ENCODE measurements at regions not wholly inside any gene's neighbourhood (a gene's known extent, or its start where the extent isn't known, plus 50 kb on each side); places are given as distances from the start of the nearest gene placed in this dataset.

GRCh38 chr20:12815778-12816408, 192.9 kb upstream of the SPTLC3 start:
- no peak overlapping the region for H3K27ac ChIP-seq (ENCODE audit: low read length)
- H3K9me3 ChIP-seq (ENCODE audit: control insufficient read depth, low read depth, low read length): no peaks in the 10 kb centered on the region
- no peaks in the 10 kb centered on the region for H3K27me3 ChIP-seq (ENCODE audit: control insufficient read depth, insufficient read depth, low read length)
- no peaks in the 10 kb centered on the region for H3K36me3 ChIP-seq (ENCODE audit: control insufficient read depth, low read depth, low read length)
- H3K9ac ChIP-seq (ENCODE audit: low read length): no peak overlapping the region
- H3K4me1 ChIP-seq (ENCODE audit: control insufficient read depth, low read depth, low read length): no peaks in the 10 kb centered on the region
- no peak overlapping the region for H3K4me3 ChIP-seq (ENCODE audit: low read length)

GRCh38 chr20:12821249-12821648, 187.5 kb upstream of the SPTLC3 start:
- H3K27me3 ChIP-seq (ENCODE audit: control insufficient read depth, insufficient read depth, low read length): no peaks in the 10 kb centered on the region
- no peak overlapping the region for H3K4me3 ChIP-seq (ENCODE audit: low read length)
- H3K4me1 ChIP-seq (ENCODE audit: control insufficient read depth, low read depth, low read length): no peaks in the 10 kb centered on the region
- no peaks in the 10 kb centered on the region for H3K9me3 ChIP-seq (ENCODE audit: control insufficient read depth, low read depth, low read length)
- H3K9ac ChIP-seq (ENCODE audit: low read length): no peak overlapping the region
- H3K36me3 ChIP-seq (ENCODE audit: control insufficient read depth, low read depth, low read length): no peaks in the 10 kb centered on the region
- H3K27ac ChIP-seq (ENCODE audit: low read length): no peak overlapping the region

DNA sequence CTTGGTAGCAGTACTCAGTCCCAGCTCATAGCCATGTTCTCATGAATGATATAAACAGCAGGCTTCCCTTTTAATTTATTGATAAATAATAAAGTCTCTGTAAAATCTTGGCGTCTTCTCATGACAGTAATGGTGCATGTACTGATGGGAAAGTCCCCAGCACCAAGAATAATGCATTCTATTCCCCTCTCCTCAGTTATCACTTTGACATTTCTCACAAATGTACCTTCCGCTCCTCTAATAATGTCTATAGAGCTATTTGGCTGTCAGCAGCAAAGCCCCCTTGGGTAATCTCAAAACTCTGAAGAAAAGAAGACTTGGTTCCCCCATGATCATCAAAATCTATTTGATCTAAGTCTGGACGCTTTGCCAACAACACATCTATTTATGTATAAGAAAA, 185.0 kb upstream of the SPTLC3 start:
- H3K36me3 ChIP-seq (ENCODE audit: control insufficient read depth, low read depth, low read length): no peaks in the 10 kb centered on the region
- no peaks in the 10 kb centered on the region for H3K9me3 ChIP-seq (ENCODE audit: control insufficient read depth, low read depth, low read length)
- H3K4me1 ChIP-seq (ENCODE audit: control insufficient read depth, low read depth, low read length): no peaks in the 10 kb centered on the region
- H3K27ac ChIP-seq (ENCODE audit: low read length): no peak overlapping the region
- H3K27me3 ChIP-seq (ENCODE audit: control insufficient read depth, insufficient read depth, low read length): no peaks in the 10 kb centered on the region
- H3K9ac ChIP-seq (ENCODE audit: low read length): no peak overlapping the region
- H3K4me3 ChIP-seq (ENCODE audit: low read length): no peak overlapping the region

GRCh38 chr20:12824328-12825225, 184.2 kb upstream of the SPTLC3 start:
- H3K27me3 ChIP-seq (ENCODE audit: control insufficient read depth, insufficient read depth, low read length): no peaks in the 10 kb centered on the region
- no peak overlapping the region for H3K4me3 ChIP-seq (ENCODE audit: low read length)
- H3K9ac ChIP-seq (ENCODE audit: low read length): no peak overlapping the region
- no peak overlapping the region for H3K27ac ChIP-seq (ENCODE audit: low read length)
- no peaks in the 10 kb centered on the region for H3K36me3 ChIP-seq (ENCODE audit: control insufficient read depth, low read depth, low read length)
- H3K9me3 ChIP-seq (ENCODE audit: control insufficient read depth, low read depth, low read length): no peaks in the 10 kb centered on the region
- no peaks in the 10 kb centered on the region for H3K4me1 ChIP-seq (ENCODE audit: control insufficient read depth, low read depth, low read length)

DNA sequence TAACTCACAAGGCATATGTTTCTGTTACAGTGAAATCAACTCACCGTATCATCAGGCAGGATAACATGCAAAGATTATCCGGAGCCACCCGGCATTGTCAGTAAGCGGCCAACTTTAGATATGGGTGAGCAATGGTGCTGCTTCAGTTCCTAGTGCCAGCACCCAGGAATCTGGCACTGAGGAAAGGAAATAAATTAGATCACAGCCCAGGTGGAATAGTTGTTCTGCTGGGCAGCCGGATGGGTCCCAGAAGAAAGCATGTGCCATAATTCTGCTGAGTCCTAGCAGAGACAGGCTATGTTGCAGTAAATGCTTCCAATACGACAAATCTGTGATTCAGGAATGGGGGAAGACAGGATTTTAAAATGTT, 183.6 kb upstream of the SPTLC3 start:
- H3K9me3 ChIP-seq (ENCODE audit: control insufficient read depth, low read depth, low read length): no peaks in the 10 kb centered on the region
- no peaks in the 10 kb centered on the region for H3K27me3 ChIP-seq (ENCODE audit: control insufficient read depth, insufficient read depth, low read length)
- no peak overlapping the region for H3K27ac ChIP-seq (ENCODE audit: low read length)
- H3K4me1 ChIP-seq (ENCODE audit: control insufficient read depth, low read depth, low read length): no peaks in the 10 kb centered on the region
- no peak overlapping the region for H3K9ac ChIP-seq (ENCODE audit: low read length)
- no peak overlapping the region for H3K4me3 ChIP-seq (ENCODE audit: low read length)
- no peaks in the 10 kb centered on the region for H3K36me3 ChIP-seq (ENCODE audit: control insufficient read depth, low read depth, low read length)

DNA sequence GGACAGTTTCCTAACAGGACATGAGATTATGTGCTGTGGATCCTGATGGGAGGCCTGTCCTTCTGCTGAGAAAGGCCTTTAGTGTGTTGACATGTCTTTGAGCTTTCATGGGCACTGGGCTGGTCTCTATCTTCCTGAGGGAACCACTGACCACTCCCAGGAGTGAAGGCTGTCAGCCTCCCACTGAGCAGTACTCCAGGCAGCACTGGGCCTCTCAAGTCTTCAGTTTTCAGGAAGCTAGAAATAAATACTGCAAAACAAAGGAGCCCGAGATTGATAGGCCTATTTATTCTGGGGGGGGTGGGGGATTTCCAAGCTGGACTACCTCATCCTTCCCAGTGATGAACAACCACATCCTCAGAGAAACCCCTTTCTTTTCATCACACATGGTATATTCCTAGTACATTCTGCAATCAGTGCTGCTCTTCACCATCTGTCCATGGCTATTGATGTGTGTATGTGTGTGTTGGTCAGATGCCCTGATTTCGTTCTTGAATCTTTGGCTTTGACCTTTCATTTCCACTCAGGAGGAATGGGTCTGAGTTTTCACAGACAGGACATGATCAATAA, 180.9 kb upstream of the SPTLC3 start:
- Histone ChIP-seq H3K36me3 (ENCODE audit: control insufficient read depth, low read depth, low read length) (no peaks in the 10 kb centered on the region), H3K27me3 (ENCODE audit: control insufficient read depth, insufficient read depth, low read length) (no peaks in the 10 kb centered on the region), H3K4me1 (ENCODE audit: control insufficient read depth, low read depth, low read length) (no peaks in the 10 kb centered on the region), H3K9ac (ENCODE audit: low read length) (no peak overlapping the region), H3K9me3 (ENCODE audit: control insufficient read depth, low read depth, low read length) (no peaks in the 10 kb centered on the region), H3K4me3 (ENCODE audit: low read length) (no peak overlapping the region), H3K27ac (ENCODE audit: low read length) (no peak overlapping the region)

DNA sequence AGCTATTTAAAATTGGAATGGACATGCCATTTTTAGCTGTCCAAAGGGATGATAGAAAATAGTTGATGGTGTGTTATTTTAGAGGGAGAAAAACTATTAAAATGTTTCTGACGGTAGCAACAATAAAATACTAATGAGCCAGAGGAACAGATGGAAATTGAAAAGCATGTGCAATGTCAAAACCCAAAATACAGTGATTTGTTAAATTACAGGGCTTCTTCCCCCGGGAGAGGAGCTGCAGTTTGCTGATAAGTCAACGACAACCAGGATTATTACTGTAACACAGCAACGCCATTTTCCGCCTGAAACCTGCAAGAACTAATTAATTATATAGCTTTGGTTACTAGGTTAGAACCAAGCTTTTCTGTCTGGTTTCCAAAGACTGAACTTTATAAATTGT, 179.6 kb upstream of the SPTLC3 start:
- Histone ChIP-seq H3K9ac (ENCODE audit: low read length) (no peak overlapping the region), H3K9me3 (ENCODE audit: control insufficient read depth, low read depth, low read length) (no peaks in the 10 kb centered on the region), H3K36me3 (ENCODE audit: control insufficient read depth, low read depth, low read length) (no peaks in the 10 kb centered on the region), H3K27me3 (ENCODE audit: control insufficient read depth, insufficient read depth, low read length) (no peaks in the 10 kb centered on the region), H3K4me1 (ENCODE audit: control insufficient read depth, low read depth, low read length) (no peaks in the 10 kb centered on the region), H3K4me3 (ENCODE audit: low read length) (no peak overlapping the region), H3K27ac (ENCODE audit: low read length) (no peak overlapping the region)

- no peaks in the 10 kb centered on the region for H3K9me3 ChIP-seq (ENCODE audit: control insufficient read depth, low read depth, low read length)
- no peak overlapping the region for H3K27ac ChIP-seq (ENCODE audit: low read length)
- H3K36me3 ChIP-seq (ENCODE audit: control insufficient read depth, low read depth, low read length): no peaks in the 10 kb centered on the region
- no peak overlapping the region for H3K4me3 ChIP-seq (ENCODE audit: low read length)
- H3K4me1 ChIP-seq (ENCODE audit: control insufficient read depth, low read depth, low read length): peaks cover 6% of the 10 kb centered on the region
- H3K9ac ChIP-seq (ENCODE audit: low read length): no peak overlapping the region
- no peaks in the 10 kb centered on the region for H3K27me3 ChIP-seq (ENCODE audit: control insufficient read depth, insufficient read depth, low read length)
Measured at GRCh38 chr20:12833861-12834260, 174.9 kb upstream of the SPTLC3 start.

DNA sequence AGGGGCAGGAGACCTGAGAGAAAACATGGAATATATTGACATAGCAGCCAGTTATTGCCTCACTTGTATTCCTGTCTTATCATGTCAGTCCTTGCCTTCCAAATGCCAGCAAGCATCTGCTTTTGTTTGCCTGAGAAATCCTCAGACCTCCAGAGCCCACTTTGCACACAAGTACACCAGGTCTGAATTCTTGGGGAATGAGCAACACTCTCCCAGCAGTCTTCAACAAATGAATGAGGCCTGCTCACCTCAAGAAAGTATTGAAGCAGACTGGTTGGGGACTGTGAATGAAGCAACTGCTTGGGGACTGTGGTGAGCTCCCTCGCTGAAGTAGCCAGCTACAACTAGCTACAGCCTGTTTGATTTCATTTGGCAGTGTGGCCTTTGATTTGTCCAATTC, 172.8 kb upstream of the SPTLC3 start:
- H3K36me3 ChIP-seq (ENCODE audit: control insufficient read depth, low read depth, low read length): no peaks in the 10 kb centered on the region
- H3K9ac ChIP-seq (ENCODE audit: low read length): no peak overlapping the region
- no peaks in the 10 kb centered on the region for H3K9me3 ChIP-seq (ENCODE audit: control insufficient read depth, low read depth, low read length)
- no peak overlapping the region for H3K4me3 ChIP-seq (ENCODE audit: low read length)
- H3K4me1 ChIP-seq (ENCODE audit: control insufficient read depth, low read depth, low read length): peaks cover 6% of the 10 kb centered on the region
- no peak overlapping the region for H3K27ac ChIP-seq (ENCODE audit: low read length)
- H3K27me3 ChIP-seq (ENCODE audit: control insufficient read depth, insufficient read depth, low read length): no peaks in the 10 kb centered on the region

DNA sequence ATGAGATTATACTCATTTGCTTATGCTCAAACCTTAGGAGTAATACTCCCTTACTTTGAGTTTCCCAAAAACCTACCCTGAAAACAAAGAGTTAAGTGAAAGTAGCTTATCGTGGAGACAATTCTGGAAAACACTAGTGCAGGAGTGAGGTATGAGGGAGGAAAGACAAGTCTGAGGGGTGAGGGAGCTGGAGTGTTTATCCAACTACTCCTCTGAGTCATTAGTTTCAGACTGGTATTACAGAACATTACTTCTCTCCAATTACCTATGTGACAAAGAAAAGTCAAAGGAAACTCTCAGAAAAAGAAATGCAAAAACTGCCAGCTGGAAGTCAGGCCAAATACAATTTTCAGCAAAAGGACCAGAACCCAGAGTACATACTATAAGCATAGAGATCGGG, 171.1 kb upstream of the SPTLC3 start:
- no peaks in the 10 kb centered on the region for H3K27me3 ChIP-seq (ENCODE audit: control insufficient read depth, insufficient read depth, low read length)
- H3K9ac ChIP-seq (ENCODE audit: low read length): no peak overlapping the region
- H3K9me3 ChIP-seq (ENCODE audit: control insufficient read depth, low read depth, low read length): no peaks in the 10 kb centered on the region
- H3K27ac ChIP-seq (ENCODE audit: low read length): no peak overlapping the region
- H3K36me3 ChIP-seq (ENCODE audit: control insufficient read depth, low read depth, low read length): no peaks in the 10 kb centered on the region
- no peak overlapping the region for H3K4me3 ChIP-seq (ENCODE audit: low read length)
- peaks cover 6% of the 10 kb centered on the region for H3K4me1 ChIP-seq (ENCODE audit: control insufficient read depth, low read depth, low read length)

- Histone ChIP-seq H3K9me3 (ENCODE audit: control insufficient read depth, low read depth, low read length) (no peaks in the 10 kb centered on the region), H3K27me3 (ENCODE audit: control insufficient read depth, insufficient read depth, low read length) (no peaks in the 10 kb centered on the region), H3K9ac (ENCODE audit: low read length) (no peak overlapping the region), H3K27ac (ENCODE audit: low read length) (no peak overlapping the region), H3K36me3 (ENCODE audit: control insufficient read depth, low read depth, low read length) (no peaks in the 10 kb centered on the region), H3K4me1 (ENCODE audit: control insufficient read depth, low read depth, low read length) (peaks cover 6% of the 10 kb centered on the region), H3K4me3 (ENCODE audit: low read length) (no peak overlapping the region)
Measured at GRCh38 chr20:12838261-12838866, 170.4 kb upstream of the SPTLC3 start.
